ENCODE measurements at regions not wholly inside any gene's neighbourhood (a gene's known extent, or its start where the extent isn't known, plus 50 kb on each side); places are given as distances from the start of the nearest gene placed in this dataset.

DNA sequence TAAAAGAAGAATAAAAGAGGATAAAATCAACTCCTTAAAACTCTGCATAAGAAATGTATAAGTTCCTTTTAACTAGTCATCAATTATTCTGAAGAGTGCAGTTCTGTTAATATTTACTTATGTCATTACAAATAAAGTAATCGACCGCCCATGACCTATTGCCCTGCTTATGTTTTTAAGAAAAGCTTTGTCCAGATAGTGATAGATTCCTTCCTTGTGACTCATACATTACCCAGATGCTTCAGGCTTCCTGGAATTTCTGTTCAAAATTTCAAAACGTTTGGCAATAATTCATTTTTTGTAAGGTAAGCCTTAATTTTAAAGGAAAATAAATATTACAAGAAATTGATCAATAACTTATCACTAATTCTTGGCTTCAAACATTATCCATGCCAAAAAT is 918.2 kb upstream of the ADGRL2 start (continued):
- TF ChIP-seq ASH2L (IDR thresholded peaks at IDR 0.05; ENCODE audit: insufficient read length, low read depth, low read length) (no peak), ZFP82 (CRISPR knock-in tag; IDR thresholded peaks at IDR 0.05; ENCODE audit: borderline replicate concordance) (no peak), ZFP36L1 (CRISPR knock-in tag; IDR thresholded peaks at IDR 0.05) (no peak), KDM5A (IDR thresholded peaks at IDR 0.05; ENCODE audit: borderline replicate concordance, low read length) (no peak), ELF3 (CRISPR knock-in tag; IDR thresholded peaks at IDR 0.05) (no peak), SRSF4 (IDR thresholded peaks at IDR 0.05; ENCODE audit: low read depth, low read length, poor library complexity, severe bottlenecking) (no peak), SP4 (CRISPR knock-in tag; IDR thresholded peaks at IDR 0.05) (no peak), ZNF562 (CRISPR knock-in tag; IDR thresholded peaks at IDR 0.05; ENCODE audit: borderline replicate concordance) (no peak), JUNB (CRISPR knock-in tag; IDR thresholded peaks at IDR 0.05; ENCODE audit: borderline replicate concordance) (peak; percentile 78; the same call in 1 of the 2 replicates), BRCA1 (CRISPR knock-in tag; IDR thresholded peaks at IDR 0.05) (no peak), HIVEP1 (CRISPR knock-in tag; IDR thresholded peaks at IDR 0.05) (no peak), RFX1 (IDR thresholded peaks at IDR 0.05) (no peak), HOXA5 (CRISPR knock-in tag; IDR thresholded peaks at IDR 0.05) (no peak), ZNF468 (CRISPR knock-in tag; IDR thresholded peaks at IDR 0.05) (no peak), ZNF577 (CRISPR knock-in tag; IDR thresholded peaks at IDR 0.05; ENCODE audit: borderline replicate concordance, low read depth) (no peak), ARNTL (CRISPR knock-in tag; IDR thresholded peaks at IDR 0.05) (no peak), MTA1 (CRISPR knock-in tag; IDR thresholded peaks at IDR 0.05; ENCODE audit: borderline replicate concordance) (no peak), SOX6 (IDR thresholded peaks at IDR 0.05) (no peak), SOX6 (CRISPR knock-in tag; IDR thresholded peaks at IDR 0.05) (peak; percentile 52; the same call in 1 of the 2 replicates), ZNF552 (CRISPR knock-in tag; IDR thresholded peaks at IDR 0.05; ENCODE audit: borderline replicate concordance) (no peak), EP300 (IDR thresholded peaks at IDR 0.05; ENCODE audit: low read depth in 2 of 2, low read length in 2 of 2) (peak in 1 of 2 experiments; percentile 57; a peak in 2 of 4 replicates), EP300 (CRISPR knock-in tag; IDR thresholded peaks at IDR 0.05; ENCODE audit: borderline replicate concordance) (no peak), SMC3 (IDR thresholded peaks at IDR 0.05; ENCODE audit: low read length) (no peak), BRD4 (CRISPR knock-in tag; IDR thresholded peaks at IDR 0.05) (no peak), HMGA1 (CRISPR knock-in tag; conservative IDR thresholded peaks at IDR 0.05) (no peak), CBFB (CRISPR knock-in tag; IDR thresholded peaks at IDR 0.05) (no peak)
- TF ChIP-seq, protein P1, sequence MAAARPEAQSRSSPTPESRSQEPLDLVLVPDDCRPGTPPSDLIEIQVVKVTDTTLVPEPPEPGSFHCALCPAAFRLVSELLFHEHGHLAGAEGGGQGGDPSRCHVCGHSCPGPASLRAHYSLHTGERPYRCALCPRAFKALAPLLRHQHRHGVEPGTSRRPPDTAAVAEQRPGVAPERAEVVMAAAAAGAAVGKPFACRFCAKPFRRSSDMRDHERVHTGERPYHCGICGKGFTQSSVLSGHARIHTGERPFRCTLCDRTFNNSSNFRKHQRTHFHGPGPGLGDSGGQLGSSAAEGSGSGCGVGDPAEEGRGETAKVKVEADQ (CRISPR knock-in tag; IDR thresholded peaks at IDR 0.05; ENCODE audit: borderline replicate concordance) = no peak
- TF ChIP-seq, protein P2, sequence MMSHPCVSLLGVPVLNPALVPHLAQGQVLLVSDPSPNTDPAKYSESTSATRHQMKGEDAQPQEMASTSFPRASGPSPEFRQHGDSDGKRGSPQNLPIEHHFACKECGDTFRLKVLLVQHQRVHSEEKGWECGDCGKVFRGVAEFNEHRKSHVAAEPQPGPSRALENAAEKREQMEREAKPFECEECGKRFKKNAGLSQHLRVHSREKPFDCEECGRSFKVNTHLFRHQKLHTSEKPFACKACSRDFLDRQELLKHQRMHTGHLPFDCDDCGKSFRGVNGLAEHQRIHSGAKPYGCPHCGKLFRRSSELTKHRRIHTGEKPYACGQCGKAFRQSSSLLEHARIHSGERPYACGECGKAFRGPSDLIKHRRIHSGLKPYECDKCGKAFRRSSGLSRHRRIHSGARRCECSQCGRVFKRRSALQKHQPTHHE (CRISPR knock-in tag; IDR thresholded peaks at IDR 0.05; ENCODE audit: borderline replicate concordance) = no peak
- TF ChIP-seq, protein P3, sequence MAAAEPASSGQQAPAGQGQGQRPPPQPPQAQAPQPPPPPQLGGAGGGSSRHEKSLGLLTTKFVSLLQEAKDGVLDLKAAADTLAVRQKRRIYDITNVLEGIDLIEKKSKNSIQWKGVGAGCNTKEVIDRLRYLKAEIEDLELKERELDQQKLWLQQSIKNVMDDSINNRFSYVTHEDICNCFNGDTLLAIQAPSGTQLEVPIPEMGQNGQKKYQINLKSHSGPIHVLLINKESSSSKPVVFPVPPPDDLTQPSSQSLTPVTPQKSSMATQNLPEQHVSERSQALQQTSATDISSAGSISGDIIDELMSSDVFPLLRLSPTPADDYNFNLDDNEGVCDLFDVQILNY (CRISPR knock-in tag; conservative IDR thresholded peaks at IDR 0.05) = no peak

Data from HepG2 (cell line).